ENCODE measurements at regions not wholly inside any gene's neighbourhood (a gene's known extent, or its start where the extent isn't known, plus 50 kb on each side); places are given as distances from the start of the nearest gene placed in this dataset.

- TF ChIP-seq CTCF (IDR thresholded peaks at IDR 0.05) (no peak), POLR2A (IDR thresholded peaks at IDR 0.05) (no peak)
These were observed 396.0 kb downstream of the SEC16B start for GRCh38 chr1:177573901-177574300.

Measured in adrenal gland (tissue), 5 donors.